ENCODE measurements at regions not wholly inside any gene's neighbourhood (a gene's known extent, or its start where the extent isn't known, plus 50 kb on each side); places are given as distances from the start of the nearest gene placed in this dataset.

DNA sequence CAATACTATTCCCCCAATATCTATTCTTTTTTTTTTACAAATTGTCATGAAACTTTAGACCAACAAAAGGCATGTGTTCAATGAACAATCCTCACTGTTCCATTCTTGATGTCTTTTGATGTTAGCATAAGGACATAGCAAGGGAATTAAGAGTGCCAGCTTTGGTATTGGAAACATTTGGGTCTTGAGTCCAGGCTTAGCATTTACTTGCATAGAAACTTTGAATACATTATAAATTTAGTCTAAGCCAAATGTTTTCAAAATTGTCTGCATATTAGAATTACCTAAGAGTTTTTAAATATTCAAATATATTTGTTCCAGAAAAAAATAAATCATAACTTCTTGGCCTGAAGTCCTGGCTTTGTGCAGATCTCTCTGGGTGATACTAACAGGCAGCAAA, 406.5 kb downstream of the LRFN5 start:
- Histone ChIP-seq H3K9me3 (no peaks in the 10 kb centered on the region), H3K27ac (no peak overlapping the region), H3K4me3 (no peak overlapping the region), H3K36me3 (no peaks in the 10 kb centered on the region), H3K27me3 (no peaks in the 10 kb centered on the region), H3K4me1 (no peaks in the 10 kb centered on the region)
- ATAC-seq: no peak
- TF ChIP-seq CTCF (IDR thresholded peaks at IDR 0.05): no peak
- TF ChIP-seq POLR2AphosphoS5 (IDR thresholded peaks at IDR 0.05): no peak
- no peak for TF ChIP-seq EP300 (IDR thresholded peaks at IDR 0.05)
- no peak for TF ChIP-seq POLR2A (IDR thresholded peaks at IDR 0.05)

GRCh38 chr14:42011221-42011620, 404.5 kb downstream of the LRFN5 start:
- Histone ChIP-seq H3K9me3 (no peaks in the 10 kb centered on the region), H3K27ac (no peak overlapping the region), H3K27me3 (no peaks in the 10 kb centered on the region), H3K4me3 (no peak overlapping the region), H3K36me3 (no peaks in the 10 kb centered on the region), H3K4me1 (no peaks in the 10 kb centered on the region)
- ATAC-seq: no peak
- 30 to 35% methylated on average over 1 of the region's 1 CpG for WGBS, 2 donors (ENCODE audit: low coverage in 1 of 2)
- no peak for TF ChIP-seq POLR2A (IDR thresholded peaks at IDR 0.05)
- TF ChIP-seq CTCF (IDR thresholded peaks at IDR 0.05): no peak
- TF ChIP-seq EP300 (IDR thresholded peaks at IDR 0.05): no peak
- no peak for TF ChIP-seq POLR2AphosphoS5 (IDR thresholded peaks at IDR 0.05)

- WGBS, 2 donors (ENCODE audit: low coverage in 1 of 2): 54 to 75% methylated on average over 1 of the region's 1 CpG
- no peak overlapping the region for H3K4me3 ChIP-seq
- H3K36me3 ChIP-seq: no peaks in the 10 kb centered on the region
- ATAC-seq: no peak
- H3K9me3 ChIP-seq: no peaks in the 10 kb centered on the region
- H3K27me3 ChIP-seq: no peaks in the 10 kb centered on the region
- no peak overlapping the region for H3K27ac ChIP-seq
- no peaks in the 10 kb centered on the region for H3K4me1 ChIP-seq
- TF ChIP-seq CTCF (IDR thresholded peaks at IDR 0.05): no peak
- TF ChIP-seq EP300 (IDR thresholded peaks at IDR 0.05): no peak
- no peak for TF ChIP-seq POLR2AphosphoS5 (IDR thresholded peaks at IDR 0.05)
- no peak for TF ChIP-seq POLR2A (IDR thresholded peaks at IDR 0.05)
Observed at GRCh38 chr14:42004321-42004720, 397.6 kb downstream of the LRFN5 start.

DNA sequence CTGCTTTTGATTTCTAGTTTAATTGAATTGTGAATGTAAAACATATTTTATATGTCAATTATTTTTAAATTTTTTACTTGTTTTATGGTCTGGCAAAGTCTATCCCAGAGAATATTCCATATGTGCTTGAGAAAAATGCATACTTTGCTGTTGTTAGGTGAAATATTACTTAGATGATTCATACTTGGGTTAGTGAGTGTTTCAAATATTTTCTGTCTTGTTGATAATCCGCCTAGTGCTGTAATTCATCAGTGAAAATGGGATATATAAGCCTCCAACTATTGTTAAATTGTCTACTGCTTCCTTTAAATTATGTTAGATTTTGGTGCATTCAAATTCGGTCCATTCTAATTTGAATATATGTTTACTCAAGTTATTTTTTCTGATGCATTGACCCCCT, 395.5 kb downstream of the LRFN5 start:
- no peaks in the 10 kb centered on the region for H3K36me3 ChIP-seq
- TF ChIP-seq EP300 (IDR thresholded peaks at IDR 0.05): no peak
- TF ChIP-seq POLR2A (IDR thresholded peaks at IDR 0.05): no peak
- no peak for TF ChIP-seq POLR2AphosphoS5 (IDR thresholded peaks at IDR 0.05)
- TF ChIP-seq CTCF (IDR thresholded peaks at IDR 0.05): no peak
- H3K4me3 ChIP-seq: no peak overlapping the region
- H3K9me3 ChIP-seq: no peaks in the 10 kb centered on the region
- no peak overlapping the region for H3K27ac ChIP-seq
- no peaks in the 10 kb centered on the region for H3K4me1 ChIP-seq
- no peaks in the 10 kb centered on the region for H3K27me3 ChIP-seq
- 77 to 84% methylated on average over 2 of the region's 2 CpGs for WGBS, 2 donors (ENCODE audit: low coverage in 1 of 2)
- ATAC-seq: no peak

- no peak for ATAC-seq
- TF ChIP-seq CTCF (IDR thresholded peaks at IDR 0.05): no peak
- no peak for TF ChIP-seq POLR2A (IDR thresholded peaks at IDR 0.05)
- no peak for TF ChIP-seq EP300 (IDR thresholded peaks at IDR 0.05)
- no peak for TF ChIP-seq POLR2AphosphoS5 (IDR thresholded peaks at IDR 0.05)
- WGBS, 2 donors (ENCODE audit: low coverage in 1 of 2): 53 to 74% methylated on average over 3 of the region's 3 CpGs
Observed at GRCh38 chr14:42001431-42001830, 394.8 kb downstream of the LRFN5 start.

More at GRCh38 chr14:42001431-42001830, 394.8 kb downstream of the LRFN5 start:
- Histone ChIP-seq H3K4me3 (no peak overlapping the region), H3K36me3 (no peaks in the 10 kb centered on the region), H3K9me3 (no peaks in the 10 kb centered on the region), H3K27ac (no peak overlapping the region), H3K4me1 (no peaks in the 10 kb centered on the region), H3K27me3 (no peaks in the 10 kb centered on the region)

All from gastroesophageal sphincter (tissue), 4 donors.